ENCODE measurements at regions not wholly inside any gene's neighbourhood (a gene's known extent, or its start where the extent isn't known, plus 50 kb on each side); places are given as distances from the start of the nearest gene placed in this dataset.

DNA sequence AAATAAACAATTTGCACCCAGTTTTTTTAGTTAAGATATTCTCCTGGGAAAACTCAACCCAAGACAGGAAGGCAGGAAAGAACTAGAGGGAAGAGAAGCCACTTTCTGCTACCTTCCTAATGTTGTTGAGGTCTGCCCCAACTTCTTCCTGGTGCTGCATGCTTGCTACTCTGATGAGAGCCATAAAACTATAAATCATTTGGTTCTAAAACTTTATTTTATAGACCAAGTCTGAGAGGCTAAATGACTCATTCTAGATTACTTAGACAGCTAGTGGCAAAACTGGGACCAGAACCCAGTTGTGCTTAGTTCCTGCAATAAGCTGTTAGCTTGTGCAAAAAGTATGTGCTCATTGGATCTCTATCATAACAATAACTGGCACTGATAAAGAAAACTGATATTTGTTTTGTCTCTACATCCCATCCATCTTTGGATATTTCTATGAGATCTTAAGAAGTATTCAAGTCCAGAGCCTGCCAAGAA is 344.9 kb upstream of the SLC14A2 start:
- TF ChIP-seq POLR2A (IDR thresholded peaks at IDR 0.05) (no peak), CTCF (IDR thresholded peaks at IDR 0.05) (no peak), POLR2AphosphoS5 (IDR thresholded peaks at IDR 0.05) (no peak)
